Transverse colon (tissue), 4 donors: ENCODE measurements at regions not wholly inside any gene's neighbourhood (a gene's known extent, or its start where the extent isn't known, plus 50 kb on each side); places are given as distances from the start of the nearest gene placed in this dataset.

Source experiments
- DNase-seq: peaks from one replicate; pipeline ENCODE4 v3.0.0-alpha.2; 2019
- H3K27ac ChIP-seq, 4 donors: fragments of 200-600 bp; sonication (generic); 2 replicates each; pipeline ENCODE4 v1.5.1; 2016 to 2018; ENCODE audit warnings: inconsistent platforms in 4 of 4
- H3K27me3 ChIP-seq: fragments of 200-600 bp; sonication (generic); 2 replicates; pipeline ENCODE4 v1.5.1; 2017; ENCODE audit warnings: inconsistent platforms
- H3K36me3 ChIP-seq, 4 donors: fragments of 200-600 bp; sonication (generic); 2 replicates each; pipeline ENCODE4 v1.5.1; 2017 to 2019; ENCODE audit warnings: inconsistent platforms in 4 of 4
- H3K4me1 ChIP-seq, 4 donors: fragments of 200-600 bp; sonication (generic); 2 replicates each; pipeline ENCODE4 v1.5.1; 2017 to 2020; ENCODE audit warnings: inconsistent platforms in 4 of 4
- H3K4me3 ChIP-seq, 4 donors: fragments of 200-600 bp; sonication (generic); 1 replicate in 1 of 4; 2 replicates in 3 of 4; pipeline versions ENCODE4 v1.5.1 to v1.6.1; 2017 to 2019; ENCODE audit warnings: inconsistent platforms in 4 of 4
- H3K9me3 ChIP-seq, 2 donors: fragments of 200-600 bp; sonication (generic); 2 replicates each; pipeline ENCODE4 v1.5.1; 2017 to 2019; ENCODE audit warnings: inconsistent platforms in 2 of 2
- EP300 ChIP-seq: sonication (generic); formaldehyde crosslinking; IDR thresholded peaks from one replicate; pipeline ENCODE4 v1.6.1; 2017; ENCODE audit warnings: antibody characterized with exemption, low read depth
- POLR2A ChIP-seq: fragments of 450-650 bp; IDR thresholded peaks from one replicate; pipeline ENCODE4 v1.6.1; 2016; ENCODE audit warnings: antibody characterized with exemption, mild to moderate bottlenecking, moderate library complexity
- POLR2AphosphoS5 ChIP-seq, 3 donors: sonication (generic); formaldehyde crosslinking; IDR thresholded peaks; one replicate each; pipeline ENCODE4 v1.6.1; 2016; ENCODE audit warnings: antibody characterized with exemption in 3 of 3
- WGBS, 2 donors: methylation state at CpG; one replicate each; pipeline ENCODE4 v1.1.5; 2018; ENCODE audit warnings: low coverage in 1 of 2; 5-methylcytosine and 5-hydroxymethylcytosine counted together
- in situ Hi-C, 4 donors: fragments of 200-750 bp; cut with MboI; loops; one replicate each; pipeline versions ENCODE4 v1.15.0 to v1.15.1; 2017; ENCODE audit warnings: low sequenced_read_pairs in 3 of 4, low pct_ligation_motif_present in 1 of 4, low pct_unique_long_range_greater_than_20kb in 1 of 4
- intact Hi-C: fragments of 100-400 bp; cut with DNase I; formaldehyde crosslinking; loops from one replicate; pipeline ENCODE4 v1.15.1; 2023; ENCODE audit warnings: low total_unique reads
- TF ChIP-seq, protein P1 (sequence below), 5 experiments: fragments of 200-600 bp in 3 of 5; fragments of 450-650 bp in 2 of 5; sonication (generic) in 3 of 5; IDR thresholded peaks; 1 replicate in 2 of 5; 2 replicates in 3 of 5; pipeline ENCODE4 v1.5.1; 2016 to 2017; ENCODE audit warnings: antibody characterized with exemption in 5 of 5, inconsistent platforms in 3 of 5, mild to moderate bottlenecking in 2 of 5, moderate library complexity in 1 of 5

DNA sequence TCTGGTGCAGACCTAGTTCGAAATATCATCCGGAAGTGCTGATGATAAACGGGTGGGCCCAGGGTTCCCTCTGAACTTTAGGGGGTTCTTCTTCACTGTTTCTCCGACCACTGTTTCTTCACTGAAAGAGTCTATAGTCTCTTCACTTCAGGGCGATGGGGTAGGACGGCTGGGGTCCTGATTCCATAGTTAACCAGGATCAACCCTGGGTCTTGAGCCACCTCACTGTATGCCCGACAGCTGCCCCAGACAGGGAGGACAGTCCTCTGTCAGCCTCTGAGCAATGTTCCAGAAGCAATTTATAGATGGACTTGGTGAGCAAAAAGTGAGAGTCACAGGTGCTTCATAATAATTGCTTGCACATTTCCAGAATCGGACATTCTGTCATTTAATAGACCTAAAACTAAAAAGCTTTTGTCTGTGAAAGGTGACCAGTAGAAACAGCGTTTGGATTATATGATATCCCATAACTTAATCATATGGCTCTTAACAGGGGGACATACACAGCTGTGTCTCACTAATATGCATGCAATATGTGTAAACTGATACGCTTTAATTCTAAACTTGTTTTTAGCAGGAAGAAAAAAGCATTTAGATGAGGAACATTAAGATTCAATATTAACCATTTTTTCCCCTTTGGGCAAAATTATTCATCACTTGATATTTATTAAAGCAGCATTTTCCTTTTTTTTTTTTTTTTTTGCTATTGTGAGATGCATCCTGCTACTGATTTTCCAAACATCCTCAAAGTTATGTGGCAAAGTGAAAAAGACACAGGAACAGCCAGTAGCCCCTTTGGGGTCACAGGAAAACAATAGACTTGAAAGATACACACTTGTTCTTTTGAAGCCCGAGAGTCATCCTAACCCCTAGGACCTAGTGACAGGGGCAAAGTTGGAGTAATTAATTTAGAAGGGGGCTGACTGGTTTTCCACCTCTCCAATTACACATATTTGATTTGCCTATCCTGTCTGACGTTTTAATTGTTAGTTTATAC, 277.0 kb downstream of the ZNF536 start:
- TF ChIP-seq EP300 (no peak), POLR2A (no peak), POLR2AphosphoS5 (IDR thresholded peaks at IDR 0.05) (no peak)
- TF ChIP-seq, protein P1, sequence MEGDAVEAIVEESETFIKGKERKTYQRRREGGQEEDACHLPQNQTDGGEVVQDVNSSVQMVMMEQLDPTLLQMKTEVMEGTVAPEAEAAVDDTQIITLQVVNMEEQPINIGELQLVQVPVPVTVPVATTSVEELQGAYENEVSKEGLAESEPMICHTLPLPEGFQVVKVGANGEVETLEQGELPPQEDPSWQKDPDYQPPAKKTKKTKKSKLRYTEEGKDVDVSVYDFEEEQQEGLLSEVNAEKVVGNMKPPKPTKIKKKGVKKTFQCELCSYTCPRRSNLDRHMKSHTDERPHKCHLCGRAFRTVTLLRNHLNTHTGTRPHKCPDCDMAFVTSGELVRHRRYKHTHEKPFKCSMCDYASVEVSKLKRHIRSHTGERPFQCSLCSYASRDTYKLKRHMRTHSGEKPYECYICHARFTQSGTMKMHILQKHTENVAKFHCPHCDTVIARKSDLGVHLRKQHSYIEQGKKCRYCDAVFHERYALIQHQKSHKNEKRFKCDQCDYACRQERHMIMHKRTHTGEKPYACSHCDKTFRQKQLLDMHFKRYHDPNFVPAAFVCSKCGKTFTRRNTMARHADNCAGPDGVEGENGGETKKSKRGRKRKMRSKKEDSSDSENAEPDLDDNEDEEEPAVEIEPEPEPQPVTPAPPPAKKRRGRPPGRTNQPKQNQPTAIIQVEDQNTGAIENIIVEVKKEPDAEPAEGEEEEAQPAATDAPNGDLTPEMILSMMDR (IDR thresholded peaks at IDR 0.05): no peak
- no peaks in the 10 kb centered on the region for H3K9me3 ChIP-seq
- intact Hi-C loops (no loop called here), in situ Hi-C loops (no loop called here)
- peaks cover 24% of the 10 kb centered on the region for H3K27me3 ChIP-seq
- 66 to 70% methylated on average over 9 to 12 of the region's 12 CpGs for WGBS, 2 donors
- no peaks in the 10 kb centered on the region for H3K36me3 ChIP-seq
- DNase-seq: no peak
- H3K4me1 ChIP-seq: no peaks in the 10 kb centered on the region
- no peak overlapping the region for H3K27ac ChIP-seq
- no peak overlapping the region for H3K4me3 ChIP-seq

DNA sequence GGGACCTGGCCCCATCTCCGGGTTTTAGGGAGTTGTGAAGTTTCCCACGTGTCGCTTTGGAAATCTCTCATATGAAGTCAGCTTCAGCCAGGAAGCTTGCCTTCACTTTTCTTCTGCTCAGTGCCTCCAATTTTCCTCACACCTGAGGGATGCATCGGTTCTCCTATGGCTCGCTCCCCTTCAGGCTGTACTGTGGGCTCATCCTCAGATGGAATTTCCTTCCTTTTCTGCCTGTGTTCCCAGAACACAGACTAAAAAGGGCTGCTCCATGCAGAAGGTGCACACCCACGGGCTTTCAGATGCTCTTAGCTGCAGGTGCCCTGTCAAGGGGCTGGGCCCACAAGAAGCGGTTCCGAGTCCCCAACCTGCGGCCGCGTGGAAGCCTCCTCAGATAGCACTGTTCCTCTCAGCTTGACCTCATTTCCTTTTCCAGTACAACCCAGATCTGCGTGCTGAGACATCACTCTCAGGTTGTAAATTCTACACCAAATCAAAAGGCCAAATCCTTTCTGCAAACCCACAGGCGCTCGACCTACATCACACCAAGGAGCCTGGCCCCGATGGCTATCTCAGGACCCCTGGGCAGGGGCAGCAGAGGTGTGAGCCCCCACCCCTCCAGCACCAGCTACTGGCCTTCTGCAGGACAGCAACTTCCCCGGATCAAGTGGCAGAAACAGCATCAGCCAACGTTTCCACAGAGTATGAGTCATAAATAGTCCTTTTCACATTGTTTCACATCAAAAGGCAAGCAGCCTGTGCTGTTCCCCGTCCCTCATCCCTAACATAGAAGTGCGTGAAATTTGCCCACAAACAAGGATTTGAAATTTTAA, 275.9 kb downstream of the ZNF536 start:
- intact Hi-C loops (no loop called here), in situ Hi-C loops (no loop called here)
- WGBS, 2 donors: 56 to 62% methylated on average over 6 to 19 of the region's 19 CpGs
- H3K27ac ChIP-seq: no peak overlapping the region
- peaks cover 24% of the 10 kb centered on the region for H3K27me3 ChIP-seq
- H3K4me3 ChIP-seq: no peak overlapping the region
- no peaks in the 10 kb centered on the region for H3K4me1 ChIP-seq
- no peak for DNase-seq
- H3K9me3 ChIP-seq: no peaks in the 10 kb centered on the region
- TF ChIP-seq POLR2A: no peak
- no peak for TF ChIP-seq EP300
- no peak for TF ChIP-seq POLR2AphosphoS5 (IDR thresholded peaks at IDR 0.05)
- H3K36me3 ChIP-seq: no peaks in the 10 kb centered on the region

DNA sequence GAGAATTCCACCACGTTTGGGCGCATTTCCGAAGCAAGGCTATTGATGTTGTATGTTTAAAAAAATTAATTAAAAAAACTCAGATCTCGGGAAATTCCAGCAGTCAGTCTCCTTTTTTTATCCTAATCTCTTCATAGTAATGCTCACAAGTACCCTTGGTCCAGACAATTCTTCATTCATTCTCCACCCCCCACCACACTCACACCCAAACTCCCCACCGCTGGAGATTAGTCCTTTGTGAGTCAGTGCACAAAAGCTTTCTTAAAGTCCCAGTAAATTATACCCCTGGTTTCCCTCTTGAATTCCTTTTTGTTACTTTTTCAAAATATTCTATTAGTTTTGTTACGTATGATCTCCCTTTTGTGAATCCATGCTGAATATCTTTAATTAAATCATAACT, 274.6 kb downstream of the ZNF536 start:
- no peaks in the 10 kb centered on the region for H3K36me3 ChIP-seq
- no peak overlapping the region for H3K27ac ChIP-seq
- intact Hi-C loops (no loop called here), in situ Hi-C loops (no loop called here)
- H3K9me3 ChIP-seq: no peaks in the 10 kb centered on the region
- no peaks in the 10 kb centered on the region for H3K4me1 ChIP-seq
- 73 to 75% methylated on average over 6 of the region's 6 CpGs for WGBS, 2 donors
- DNase-seq: no peak
- peaks cover 24% of the 10 kb centered on the region for H3K27me3 ChIP-seq
- H3K4me3 ChIP-seq: no peak overlapping the region
- TF ChIP-seq, protein P1 (IDR thresholded peaks at IDR 0.05): no peak
- TF ChIP-seq EP300 (no peak), POLR2A (no peak), POLR2AphosphoS5 (IDR thresholded peaks at IDR 0.05) (no peak)

DNA sequence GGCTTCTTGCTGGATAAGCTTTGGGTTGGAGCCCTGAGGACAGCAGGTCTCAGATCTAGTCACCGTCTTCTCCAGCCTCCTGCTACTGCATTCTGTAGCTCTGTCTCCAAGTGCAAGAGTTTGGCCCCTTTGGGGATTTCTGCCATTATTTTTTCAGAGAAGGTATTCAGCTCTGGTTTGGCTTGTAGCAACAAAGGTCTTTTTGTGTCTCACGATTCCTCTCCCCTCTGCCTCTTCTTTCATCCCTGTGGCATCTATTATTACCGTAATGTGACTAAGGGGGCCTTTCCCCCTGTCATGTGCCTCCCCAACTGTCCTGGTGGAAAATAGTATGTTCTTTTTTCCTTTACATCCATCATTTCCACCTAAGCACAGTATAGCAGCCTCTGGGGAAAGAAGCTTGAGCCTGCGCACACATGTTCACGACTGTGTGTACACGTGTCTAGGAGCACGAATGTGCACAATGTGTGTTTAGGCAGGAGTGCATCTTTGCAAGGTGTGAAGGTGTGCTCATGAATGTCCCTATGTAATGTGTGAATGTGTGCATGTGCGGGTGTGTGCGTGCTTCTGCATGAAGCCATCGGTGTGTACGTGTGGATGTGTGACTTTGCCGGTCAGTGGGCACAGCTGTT, 273.9 kb downstream of the ZNF536 start:
- no peak for TF ChIP-seq POLR2AphosphoS5 (IDR thresholded peaks at IDR 0.05)
- no peak for TF ChIP-seq EP300
- TF ChIP-seq, protein P1 (IDR thresholded peaks at IDR 0.05): no peak
- no peak for TF ChIP-seq POLR2A

More for the DNA sequence above, 273.9 kb downstream of the ZNF536 start:
- no peak overlapping the region for H3K4me3 ChIP-seq
- 84 to 88% methylated on average over 6 to 12 of the region's 12 CpGs for WGBS, 2 donors
- no peaks in the 10 kb centered on the region for H3K36me3 ChIP-seq
- intact Hi-C loops (no loop called here), in situ Hi-C loops (no loop called here)
- no peaks in the 10 kb centered on the region for H3K4me1 ChIP-seq
- H3K27ac ChIP-seq: no peak overlapping the region
- DNase-seq: no peak
- H3K27me3 ChIP-seq: peaks cover 24% of the 10 kb centered on the region
- H3K9me3 ChIP-seq: no peaks in the 10 kb centered on the region
